Neural cell (in vitro differentiated cells): ENCODE measurements at regions not wholly inside any gene's neighbourhood (a gene's known extent, or its start where the extent isn't known, plus 50 kb on each side); places are given as distances from the start of the nearest gene placed in this dataset.

Experiments
- H2AFZ ChIP-seq: fragments of 200-600, 300-800 bp; sonication (generic), shearing (Covaris generic); 2 replicates; pipeline ENCODE4 v1.6.0; 2014; ENCODE audit warnings: low read depth, mild to moderate bottlenecking, antibody characterized with exemption, low read length, moderate library complexity
- H3F3A ChIP-seq: fragments of 200-600 bp; shearing (Covaris generic); 2 replicates; pipeline ENCODE4 v1.6.1; 2016; ENCODE audit warnings: mild to moderate bottlenecking, moderate library complexity, mixed read lengths, antibody characterized with exemption, low read length; ENCODE audit not compliant: insufficient read depth, poor library complexity, severe bottlenecking
- H3K27ac ChIP-seq: fragments of 200-600, 300-800 bp; sonication (generic), shearing (Covaris generic); 2 replicates; pipeline ENCODE4 v1.5.1; 2014; ENCODE audit warnings: mild to moderate bottlenecking, low read length, moderate library complexity
- H3K27me3 ChIP-seq: fragments of 300-800, 200-600 bp; sonication (generic), shearing (Covaris generic); 2 replicates; pipeline ENCODE4 v1.6.0; 2014; ENCODE audit warnings: mild to moderate bottlenecking, low read depth, low read length, moderate library complexity; ENCODE audit not compliant: insufficient read depth
- H3K36me3 ChIP-seq: fragments of 300-800, 200-600 bp; sonication (generic), shearing (Covaris generic); 2 replicates; pipeline ENCODE4 v1.5.1; 2014; ENCODE audit warnings: mild to moderate bottlenecking, antibody characterized with exemption, low read length, moderate library complexity; ENCODE audit not compliant: insufficient read depth
- H3K4me2 ChIP-seq: fragments of 300-800, 200-600 bp; sonication (generic), shearing (Covaris generic); 2 replicates; pipeline ENCODE4 v1.6.0; 2014; ENCODE audit warnings: mild to moderate bottlenecking, low read length
- H3K4me3 ChIP-seq: fragments of 300-800, 200-600 bp; sonication (generic), shearing (Covaris generic); 2 replicates; pipeline ENCODE4 v1.5.1; 2014; ENCODE audit warnings: mild to moderate bottlenecking, low read length, moderate library complexity
- H3K79me2 ChIP-seq: fragments of 200-600 bp; shearing (Covaris generic); replicated peaks from 2 replicates; pipeline ENCODE4 v1.6.0; 2014; ENCODE audit warnings: mild to moderate bottlenecking, low read length, moderate library complexity; ENCODE audit not compliant: insufficient read depth
- H3K9ac ChIP-seq: fragments of 300-800, 200-600 bp; sonication (generic), shearing (Covaris generic); 2 replicates; pipeline ENCODE4 v1.6.1; 2016; ENCODE audit warnings: mild to moderate bottlenecking, low read length, mixed read lengths
- H3K9me2 ChIP-seq: fragments of 200-600 bp; shearing (Covaris generic); 2 replicates; pipeline ENCODE4 v1.6.1; 2016; ENCODE audit warnings: mild to moderate bottlenecking, low read length, mixed read lengths; ENCODE audit not compliant: insufficient read depth
- H3K9me3 ChIP-seq: fragments of 200-600, 300-800 bp; sonication (generic), shearing (Covaris generic); 2 replicates; pipeline ENCODE4 v1.6.1; 2016; ENCODE audit warnings: mild to moderate bottlenecking, mixed run types, low read length, moderate library complexity, mixed read lengths
- H4K20me1 ChIP-seq: fragments of 200-600 bp; shearing (Covaris generic); 2 replicates; pipeline ENCODE4 v1.6.1; 2016; ENCODE audit warnings: mild to moderate bottlenecking, mixed run types; ENCODE audit not compliant: insufficient read depth
- CTCF ChIP-seq: fragments of 450-650 bp; IDR thresholded peaks from 2 replicates; pipeline ENCODE4 v1.5.1; 2014; ENCODE audit warnings: antibody characterized with exemption, mild to moderate bottlenecking, moderate library complexity; ENCODE audit not compliant: poor library complexity, severe bottlenecking
- EP300 ChIP-seq: fragments of 450-650 bp; conservative IDR thresholded peaks from 2 replicates; pipeline ENCODE4 v1.6.1; 2014; ENCODE audit warnings: antibody characterized with exemption, mild to moderate bottlenecking, moderate library complexity; ENCODE audit not compliant: poor library complexity, severe bottlenecking
- EZH2 ChIP-seq: fragments of 200-600, 300-800 bp; shearing (Covaris generic), sonication (generic); IDR thresholded peaks from 2 replicates; pipeline ENCODE4 v1.6.1; 2014; ENCODE audit warnings: antibody characterized with exemption, low read length, borderline replicate concordance, mild to moderate bottlenecking; ENCODE audit not compliant: insufficient read depth, poor library complexity, severe bottlenecking
- MXI1 ChIP-seq: fragments of 450-650 bp; conservative IDR thresholded peaks from 2 replicates; pipeline ENCODE4 v1.6.1; 2014; ENCODE audit warnings: antibody characterized with exemption, mild to moderate bottlenecking; ENCODE audit not compliant: poor library complexity, severe bottlenecking
- POLR2AphosphoS5 ChIP-seq: IDR thresholded peaks from 2 replicates; pipeline ENCODE4 v1.6.1; 2012
- RAD21 ChIP-seq: fragments of 450-650 bp; conservative IDR thresholded peaks from 2 replicates; pipeline ENCODE4 v1.6.1; 2014; ENCODE audit warnings: antibody characterized with exemption, mild to moderate bottlenecking, moderate library complexity
- REST ChIP-seq: IDR thresholded peaks from 2 replicates; pipeline ENCODE4 v1.6.1; 2012; ENCODE audit warnings: borderline replicate concordance
- SMC3 ChIP-seq: fragments of 450-650 bp; conservative IDR thresholded peaks from 2 replicates; pipeline ENCODE4 v1.6.1; 2014; ENCODE audit warnings: antibody characterized with exemption, mild to moderate bottlenecking, moderate library complexity; ENCODE audit not compliant: poor library complexity
- TAF1 ChIP-seq: IDR thresholded peaks from 2 replicates; pipeline ENCODE4 v1.6.1; 2012; ENCODE audit warnings: low read depth

GRCh38 chr10:85492684-85493083 is 873.9 kb downstream of the GRID1 start:
- H3K9me2 ChIP-seq = no peaks in the 10 kb centered on the region
- H3K79me2 ChIP-seq = no peaks in the 10 kb centered on the region
- H3K9ac ChIP-seq = no peak overlapping the region
- no peak for TF ChIP-seq EP300
- TF ChIP-seq MXI1 = no peak
- no peak for TF ChIP-seq POLR2AphosphoS5
- TF ChIP-seq REST = no peak
- no peak for TF ChIP-seq TAF1
- TF ChIP-seq SMC3 = no peak
- TF ChIP-seq CTCF = no peak
- no peak for TF ChIP-seq EZH2
- no peak for TF ChIP-seq RAD21
- no peaks in the 10 kb centered on the region for H3K27me3 ChIP-seq
- H2AFZ ChIP-seq = no peak overlapping the region
- H3K27ac ChIP-seq = no peak overlapping the region
- H3K4me3 ChIP-seq = no peak overlapping the region
- H3K36me3 ChIP-seq = no peaks in the 10 kb centered on the region
- H3F3A ChIP-seq = no peaks in the 10 kb centered on the region
- H3K4me2 ChIP-seq = no peak overlapping the region
- H3K9me3 ChIP-seq = no peaks in the 10 kb centered on the region
- no peaks in the 10 kb centered on the region for H4K20me1 ChIP-seq

GRCh38 chr10:85493703-85494102 is 872.9 kb downstream of the GRID1 start:
- no peaks in the 10 kb centered on the region for H3K79me2 ChIP-seq
- no peaks in the 10 kb centered on the region for H3K9me2 ChIP-seq

More at GRCh38 chr10:85493703-85494102, 872.9 kb downstream of the GRID1 start:
- Histone ChIP-seq H3F3A (no peaks in the 10 kb centered on the region), H3K36me3 (no peaks in the 10 kb centered on the region), H4K20me1 (no peaks in the 10 kb centered on the region), H3K4me3 (no peak overlapping the region), H2AFZ (no peak overlapping the region), H3K27me3 (no peaks in the 10 kb centered on the region), H3K9ac (no peak overlapping the region), H3K9me3 (no peaks in the 10 kb centered on the region), H3K4me2 (no peak overlapping the region), H3K27ac (no peak overlapping the region)
- TF ChIP-seq RAD21 (no peak), TAF1 (no peak), POLR2AphosphoS5 (no peak), SMC3 (no peak), EZH2 (no peak), CTCF (no peak), REST (no peak)
